RPMI8226 (cell line): ENCODE measurements at regions not wholly inside any gene's neighbourhood (a gene's known extent, or its start where the extent isn't known, plus 50 kb on each side); places are given as distances from the start of the nearest gene placed in this dataset.

Source experiments
- DNase-seq: peaks from one replicate; pipeline ENCODE4 v3.0.0-alpha.2; 2015

DNA sequence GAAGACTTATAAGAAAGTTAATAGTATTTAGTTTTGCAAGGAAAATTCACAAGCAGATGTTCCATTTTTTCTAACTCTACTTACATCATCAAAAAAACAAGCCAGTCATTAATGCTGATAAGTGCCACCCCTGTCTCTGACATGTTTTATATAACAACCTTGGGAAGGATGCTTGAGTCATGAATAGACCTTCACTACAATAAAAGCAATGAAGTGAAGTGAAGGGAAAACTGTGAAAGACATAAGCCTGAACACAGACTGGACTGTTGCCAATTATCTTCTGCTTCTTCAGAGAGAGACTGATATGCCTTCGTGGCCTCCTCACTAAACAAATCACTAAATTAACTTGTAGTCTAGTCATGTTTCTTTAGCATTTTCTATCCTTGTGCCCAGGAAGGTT lies 353.2 kb downstream of the PDHA2 start:
- no peak for DNase-seq

DNA sequence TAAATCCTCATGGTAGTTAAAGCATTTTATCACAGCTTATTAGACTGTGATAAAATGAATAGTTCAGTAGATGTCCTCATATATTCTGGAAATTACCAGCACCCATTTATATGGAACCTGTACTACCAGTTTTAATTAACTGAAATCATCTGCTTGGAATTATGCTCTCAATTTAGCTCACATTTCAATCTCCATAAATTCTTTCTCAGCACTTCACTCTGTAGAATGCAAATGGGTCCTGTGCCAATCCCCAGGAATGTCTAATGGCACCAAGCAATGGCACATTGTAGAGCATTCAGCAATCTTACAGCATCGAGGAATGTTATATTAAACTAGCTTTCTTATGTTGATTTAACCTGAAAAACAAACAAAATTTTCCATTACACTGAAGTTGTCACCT lies 355.1 kb downstream of the PDHA2 start:
- no peak for DNase-seq

DNA sequence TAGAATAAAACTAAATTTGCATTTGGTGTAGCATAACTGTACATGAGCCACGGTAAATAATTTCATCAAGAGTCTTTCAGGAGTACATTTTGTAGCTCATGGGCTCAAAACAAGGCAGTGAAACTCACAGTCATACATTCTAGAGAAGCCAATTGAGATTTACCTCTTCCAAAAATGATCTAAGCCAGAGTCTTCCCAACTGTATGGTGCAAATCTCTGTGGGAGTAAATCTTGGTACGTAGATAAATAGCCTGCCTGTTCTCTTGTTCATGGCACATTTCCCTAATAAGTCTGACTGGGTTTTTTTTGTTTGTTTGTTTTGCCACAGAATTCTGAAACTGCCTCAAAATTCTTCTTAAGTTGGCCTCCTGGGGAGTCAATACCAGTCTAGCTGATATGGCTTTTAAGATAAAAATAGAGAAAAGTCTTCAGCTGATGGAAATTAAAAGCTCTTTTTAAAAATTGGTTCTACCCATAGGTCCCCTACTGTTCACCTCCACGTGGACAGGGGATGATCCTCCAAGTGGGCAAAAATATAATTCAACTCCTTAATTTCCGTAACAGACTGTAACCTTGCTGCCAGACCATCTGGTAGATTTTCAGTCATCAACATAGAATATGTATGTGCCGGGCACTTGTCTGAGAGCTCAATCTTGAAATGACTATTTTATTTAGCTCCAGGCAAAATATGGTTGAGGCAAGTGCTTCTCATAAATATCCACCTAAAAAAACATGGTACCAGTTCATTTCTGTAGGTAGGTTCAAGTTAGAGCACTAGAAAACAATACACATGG lies 365.4 kb downstream of the PDHA2 start:
- no peak for DNase-seq

DNA sequence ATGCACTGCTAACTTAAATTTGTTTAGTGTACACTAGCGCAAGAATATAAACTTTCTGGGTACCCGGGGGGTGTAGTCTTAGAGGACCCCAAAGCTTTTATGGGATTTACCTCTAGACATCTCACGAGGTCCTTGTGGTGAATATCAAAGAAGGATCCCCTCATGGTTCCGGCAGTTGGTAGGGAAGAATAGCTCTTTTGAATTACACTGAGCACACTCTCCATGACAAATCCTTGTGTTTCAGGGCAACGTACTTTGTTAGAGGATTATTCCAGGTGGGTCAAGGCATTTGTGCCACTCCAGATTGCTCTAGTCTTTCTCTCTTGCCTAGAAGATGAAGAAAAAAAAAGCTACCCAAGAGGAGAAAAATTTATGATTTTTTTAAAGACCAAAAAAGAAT lies 387.6 kb downstream of the PDHA2 start:
- DNase-seq = no peak

DNA sequence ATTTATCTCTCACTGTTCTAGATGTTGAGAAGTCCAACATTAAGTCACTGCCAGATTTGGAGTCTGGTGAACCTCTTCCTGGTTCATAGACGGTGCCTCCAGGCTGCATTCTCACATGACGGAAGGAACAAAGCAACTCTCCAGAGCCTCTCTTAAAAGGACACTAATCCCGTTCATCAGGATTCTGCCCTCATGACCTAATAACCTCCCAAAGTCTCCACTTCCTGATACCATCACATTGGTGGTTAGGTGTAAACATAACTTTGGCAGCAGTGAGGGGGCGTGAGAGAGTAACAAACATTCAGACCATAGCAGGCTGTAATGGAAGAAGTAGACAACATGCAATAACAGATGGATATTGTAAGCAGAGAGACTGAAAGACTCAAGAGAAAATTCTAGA lies 388.6 kb downstream of the PDHA2 start:
- DNase-seq = no peak

DNA sequence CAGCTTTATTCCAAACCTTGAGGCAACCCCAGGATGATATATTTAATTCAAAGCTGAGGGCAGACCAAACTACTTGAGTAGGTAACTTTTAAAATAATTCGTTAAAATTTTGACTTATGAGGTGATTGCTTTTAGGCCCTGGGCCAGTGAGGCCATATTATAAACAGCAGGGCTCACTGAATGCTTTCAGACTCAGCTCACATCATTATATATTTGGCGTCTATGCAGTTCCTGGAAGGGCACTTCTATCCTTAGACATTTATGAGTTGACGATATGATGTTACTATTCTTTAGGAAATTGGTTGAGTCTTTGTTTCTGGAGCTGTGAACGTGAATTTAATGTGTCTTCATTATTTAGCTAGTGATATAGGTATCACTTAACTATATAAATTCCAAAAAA lies 400.1 kb downstream of the PDHA2 start:
- DNase-seq = no peak

DNA sequence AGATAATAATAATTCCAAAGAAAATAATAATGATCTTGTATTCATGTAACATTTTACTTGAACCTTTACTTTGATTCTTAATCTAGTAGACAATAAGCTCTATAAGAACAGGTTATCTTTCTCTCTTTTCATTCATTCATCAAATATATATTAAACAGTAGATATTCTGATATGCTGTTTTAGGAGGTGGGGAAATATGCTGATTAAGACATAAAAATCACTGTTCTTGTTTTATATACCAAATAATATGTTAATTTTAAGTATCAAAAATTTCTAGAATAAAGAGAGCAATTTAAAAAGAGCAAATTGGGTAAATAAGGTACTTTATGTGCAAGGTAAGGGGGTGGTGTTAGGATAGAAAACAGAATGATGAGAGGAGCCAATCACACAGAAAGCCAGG lies 401.9 kb downstream of the PDHA2 start:
- no peak for DNase-seq

DNA sequence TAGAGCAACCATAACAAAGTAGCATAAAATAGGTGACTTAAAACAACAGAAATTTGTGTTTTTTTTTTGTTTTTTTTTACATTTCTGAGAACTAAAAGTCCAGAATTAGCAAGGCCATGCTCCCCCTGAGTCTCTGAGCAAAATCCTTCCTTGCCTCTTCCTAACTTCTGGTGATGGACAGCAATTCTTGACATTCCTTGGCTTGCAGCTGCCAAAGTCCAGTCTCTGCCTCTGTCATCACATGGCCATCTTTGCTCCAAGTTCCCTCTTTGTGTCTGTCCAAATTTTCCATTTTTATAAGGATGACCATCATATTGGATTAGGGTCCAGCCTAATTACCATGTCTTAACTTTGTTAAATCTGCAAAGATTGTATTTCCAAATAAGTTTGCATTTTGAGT lies 407.2 kb downstream of the PDHA2 start:
- no peak for DNase-seq

DNA sequence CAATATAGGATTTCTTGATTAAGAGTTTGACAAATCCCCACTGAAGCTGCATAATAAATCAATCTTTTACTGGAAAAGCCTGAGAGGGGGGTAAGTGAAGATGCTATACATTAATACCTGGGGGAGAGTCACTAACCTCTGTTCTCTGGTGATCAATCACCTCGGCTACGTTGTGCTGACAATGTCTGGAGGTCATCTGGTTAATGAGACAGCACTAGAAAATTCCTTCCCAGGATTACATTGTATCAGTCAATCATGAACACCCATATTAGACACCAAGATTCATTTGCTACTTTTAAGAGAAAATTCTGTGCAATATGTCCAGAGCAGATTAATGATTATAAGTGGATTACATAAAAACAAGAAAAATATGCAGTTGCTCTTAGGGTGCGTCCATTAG lies 408.3 kb downstream of the PDHA2 start:
- DNase-seq = no peak

DNA sequence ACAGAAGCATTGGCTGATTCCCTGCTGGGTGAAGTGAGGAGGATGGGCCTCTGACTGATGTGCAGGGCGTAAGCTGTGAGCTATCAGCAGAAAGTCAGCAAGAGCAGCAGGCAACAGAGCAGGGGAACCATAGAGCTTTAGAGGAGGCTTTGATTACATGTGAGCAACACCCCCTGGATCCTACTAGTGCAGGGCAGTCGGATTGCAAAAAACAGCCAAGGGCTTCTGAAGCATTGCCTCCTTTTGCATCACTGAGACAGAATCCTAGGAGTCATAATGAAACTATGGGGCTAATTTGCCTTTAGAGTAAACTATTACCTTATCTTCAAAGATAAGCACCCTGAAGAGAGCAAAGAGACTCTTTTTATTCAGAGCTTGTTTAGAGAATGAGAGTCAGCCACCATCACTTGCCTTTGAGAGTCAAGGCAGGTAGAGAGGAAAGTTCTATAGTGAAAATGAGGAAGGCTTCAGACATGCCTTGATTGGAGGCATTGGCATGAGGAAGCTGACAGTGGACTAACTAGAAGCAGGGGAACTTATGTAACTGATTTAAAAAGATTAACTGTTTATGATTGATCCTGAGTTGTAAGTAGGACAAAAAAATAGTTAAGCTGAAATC lies 420.3 kb downstream of the PDHA2 start:
- DNase-seq = no peak

DNA sequence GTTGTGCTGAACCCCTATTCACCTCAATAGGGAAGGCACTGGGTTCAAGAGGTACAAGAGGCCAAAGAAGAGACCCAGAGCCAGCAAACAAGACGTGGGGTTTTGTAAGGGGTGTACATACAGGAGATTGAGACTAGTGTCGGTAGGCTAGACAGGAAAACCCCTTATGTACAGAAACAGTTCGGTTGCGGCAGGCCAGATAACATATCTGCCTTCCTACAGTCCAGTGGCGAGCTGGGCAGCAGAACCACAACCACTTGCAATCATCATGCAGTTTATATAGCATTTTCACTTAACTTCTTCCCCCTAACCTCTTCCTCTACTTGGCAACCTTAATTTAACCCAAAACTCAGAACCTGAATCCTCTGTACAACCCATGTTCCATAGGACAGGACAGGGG lies 422.2 kb downstream of the PDHA2 start:
- DNase-seq = no peak

DNA sequence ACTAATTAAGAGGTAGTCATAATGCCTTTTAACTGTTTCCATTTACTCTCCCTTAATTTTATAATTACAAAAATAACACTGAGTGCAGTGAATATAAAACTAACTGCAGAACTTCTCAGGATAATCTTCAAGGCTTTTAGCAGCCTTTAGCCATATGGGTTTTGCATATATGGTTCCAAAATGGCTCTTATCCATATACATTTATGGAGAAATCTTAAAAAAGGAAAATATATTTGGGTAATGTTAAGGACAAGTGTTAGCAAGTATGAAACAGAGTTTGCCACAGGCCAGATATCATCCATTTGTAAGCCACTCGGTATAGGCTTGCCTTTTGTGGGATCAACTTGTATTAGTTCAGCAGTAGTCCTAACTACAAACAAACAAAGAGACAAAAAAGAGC lies 423.4 kb downstream of the PDHA2 start:
- DNase-seq = no peak

DNA sequence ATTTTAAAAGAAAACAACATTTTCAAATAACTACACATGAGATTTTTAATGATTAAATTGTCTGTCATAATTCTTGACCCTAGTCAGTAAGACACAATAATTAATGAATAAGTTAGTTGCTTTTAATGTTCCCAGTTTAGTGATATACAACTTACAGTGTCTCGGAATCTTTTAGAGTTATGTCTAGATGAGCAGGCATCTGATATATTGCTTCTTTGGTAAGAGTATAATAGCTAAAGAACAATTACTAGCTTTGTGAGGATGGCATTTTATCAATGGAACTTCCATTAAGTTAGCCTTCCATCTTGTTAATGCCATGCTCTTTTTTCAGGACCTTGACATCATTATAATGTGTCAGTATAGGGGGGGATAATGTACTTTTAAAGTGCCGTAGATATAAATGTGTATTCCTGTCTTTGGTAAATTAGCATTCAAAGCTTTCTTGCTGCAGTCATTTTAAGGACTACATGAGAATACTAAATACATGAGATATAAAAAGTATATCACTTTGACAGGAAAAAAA lies 425.1 kb downstream of the PDHA2 start:
- no peak for DNase-seq

DNA sequence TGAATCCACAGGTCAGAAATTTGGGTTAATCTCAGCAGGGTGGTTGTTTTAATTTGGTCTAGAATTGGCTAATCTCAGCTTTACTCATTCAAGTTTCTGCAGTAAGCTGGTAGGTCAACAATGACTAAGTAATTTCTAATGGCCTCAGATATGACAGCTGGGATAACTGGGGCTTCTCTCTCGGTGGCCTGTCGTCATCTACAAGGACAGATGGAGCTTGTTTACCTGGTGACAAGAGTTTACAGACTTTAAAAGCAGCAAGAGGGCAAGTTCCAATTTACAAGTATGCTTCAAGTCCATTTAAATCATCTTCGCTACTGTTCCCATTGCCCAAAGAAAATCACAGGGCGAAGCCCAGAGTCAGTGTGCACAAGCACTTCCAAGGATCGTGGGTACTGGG lies 453.9 kb downstream of the PDHA2 start:
- DNase-seq = no peak

DNA sequence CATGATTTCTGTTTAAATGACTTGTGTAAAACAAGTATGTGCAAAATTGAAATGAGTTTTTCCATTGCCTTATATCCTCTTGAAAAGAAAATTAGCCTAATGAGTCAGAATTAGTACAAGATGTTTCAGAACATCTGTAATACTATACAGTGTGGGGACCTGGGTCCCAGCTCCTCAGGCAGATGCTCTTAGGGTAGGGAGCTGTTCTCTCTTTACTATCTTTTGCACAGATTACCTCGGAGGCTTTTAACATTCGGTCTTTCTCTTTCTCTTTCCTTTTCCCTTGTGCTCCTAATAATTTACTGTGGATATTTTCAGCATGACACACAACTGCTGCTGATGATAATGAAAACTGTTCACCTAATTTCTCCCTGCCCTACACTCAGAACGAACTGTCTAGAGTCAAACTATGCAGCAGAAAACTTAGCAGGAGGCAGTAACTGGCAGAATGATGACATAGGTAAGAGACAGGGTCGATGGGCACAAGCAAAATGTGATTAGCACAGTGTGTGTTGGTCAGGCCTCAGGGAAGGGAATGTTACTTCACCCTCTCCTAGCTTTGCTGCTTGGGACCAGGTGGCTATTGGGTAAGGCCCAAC lies 455.3 kb downstream of the PDHA2 start:
- DNase-seq = no peak

DNA sequence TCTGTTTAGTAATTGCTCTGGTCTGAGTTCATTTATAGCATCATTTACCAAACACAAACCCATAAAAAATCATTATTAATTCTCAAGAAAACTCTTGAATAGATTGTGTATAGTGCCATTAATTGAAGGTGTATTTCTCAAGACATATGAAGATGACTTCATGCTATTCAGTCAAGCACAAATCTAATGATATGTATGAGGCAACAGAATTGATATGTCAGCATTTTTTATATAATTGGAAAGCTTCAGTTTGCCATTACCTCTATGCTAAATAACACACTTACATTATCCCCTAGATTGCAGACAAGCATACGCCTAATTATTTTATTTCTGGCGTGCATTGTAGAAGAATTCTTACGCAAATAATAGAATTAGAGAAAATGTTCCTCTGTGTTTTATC lies 461.8 kb downstream of the PDHA2 start:
- no peak for DNase-seq

DNA sequence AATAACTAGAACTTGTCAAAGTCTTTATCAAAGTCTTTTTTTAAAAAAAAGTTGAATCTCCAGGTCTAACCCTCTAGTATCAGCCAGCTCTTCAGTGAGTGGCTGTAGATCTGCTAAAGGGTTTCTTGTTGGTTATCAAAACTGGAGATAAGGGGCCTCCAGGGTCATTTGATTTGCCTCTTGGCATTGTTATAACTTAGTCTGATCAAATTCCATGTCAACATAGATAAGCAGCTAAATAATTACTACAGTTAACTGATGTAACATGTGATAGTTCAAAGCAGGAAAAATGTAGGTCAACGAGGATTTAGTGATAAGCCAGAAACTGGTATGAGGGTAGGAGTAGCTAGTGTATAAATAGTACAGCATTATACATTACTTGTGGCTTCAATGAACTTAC lies 465.1 kb downstream of the PDHA2 start:
- no peak for DNase-seq

DNA sequence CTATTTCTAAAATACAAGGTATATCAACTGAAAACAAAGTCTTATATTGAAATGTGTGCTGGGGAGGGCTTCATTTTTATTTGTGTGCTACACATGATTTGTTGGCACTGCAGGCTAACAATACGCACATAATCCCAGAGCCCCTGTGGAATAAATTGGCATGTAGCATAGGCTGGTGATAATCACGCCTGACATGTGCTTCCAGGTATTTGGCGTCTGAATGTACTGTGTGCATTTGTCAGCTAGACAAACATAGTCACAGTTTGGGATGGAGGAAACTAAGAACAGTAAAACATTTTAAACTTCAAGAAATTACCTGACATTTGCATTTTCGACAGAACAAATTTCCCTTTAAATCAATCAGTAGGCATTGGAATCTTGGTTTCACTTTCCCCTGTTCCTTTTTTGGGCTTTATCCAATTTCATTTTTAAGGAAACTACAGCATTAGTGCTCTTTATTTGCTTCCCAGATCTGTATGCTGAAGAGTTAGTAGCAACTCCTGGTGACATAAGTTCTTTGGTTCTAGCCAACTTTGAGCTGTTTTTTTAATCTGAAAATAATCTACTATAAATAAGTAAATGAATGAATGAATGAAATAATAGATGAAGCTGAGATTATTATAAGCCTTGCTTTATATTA lies 472.3 kb downstream of the PDHA2 start:
- no peak for DNase-seq

DNA sequence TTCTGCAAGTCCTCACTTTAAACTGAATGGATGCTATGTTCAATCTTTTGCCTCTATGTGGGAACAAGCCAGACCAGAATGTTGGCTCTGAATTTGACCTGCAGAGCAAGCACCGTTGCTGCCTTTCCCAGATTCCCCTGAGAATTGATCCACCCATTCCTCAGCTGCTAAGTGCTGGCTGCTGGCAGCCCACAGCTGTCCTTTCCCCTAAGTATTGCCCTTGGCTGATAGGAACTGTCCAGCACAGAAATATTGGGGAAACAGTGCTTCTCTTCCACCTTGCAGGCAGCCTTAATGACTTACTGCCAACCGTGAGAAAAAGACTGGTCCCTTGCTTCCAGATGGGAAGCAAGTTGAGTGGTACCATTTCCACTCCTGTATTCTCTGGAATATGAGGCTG lies 475.9 kb downstream of the PDHA2 start:
- DNase-seq = no peak

DNA sequence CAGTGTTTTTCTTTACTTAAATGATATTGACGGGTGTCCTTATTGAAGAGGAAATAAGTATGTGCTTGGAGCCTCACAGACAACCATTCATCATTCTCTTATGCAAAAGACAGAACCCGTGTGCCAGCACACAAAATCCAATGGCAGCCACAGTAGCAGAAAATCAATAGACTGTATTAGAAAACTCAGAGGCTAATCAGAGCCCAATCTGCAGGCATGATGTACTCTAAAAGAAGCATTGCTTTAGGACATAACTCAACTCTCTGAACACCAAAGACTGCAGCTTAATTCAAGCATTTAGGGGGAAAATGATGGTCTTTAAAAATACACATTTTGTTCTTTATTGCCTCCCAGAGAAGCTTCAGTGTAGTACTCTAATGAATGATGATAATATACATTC lies 476.9 kb downstream of the PDHA2 start:
- DNase-seq = no peak

DNA sequence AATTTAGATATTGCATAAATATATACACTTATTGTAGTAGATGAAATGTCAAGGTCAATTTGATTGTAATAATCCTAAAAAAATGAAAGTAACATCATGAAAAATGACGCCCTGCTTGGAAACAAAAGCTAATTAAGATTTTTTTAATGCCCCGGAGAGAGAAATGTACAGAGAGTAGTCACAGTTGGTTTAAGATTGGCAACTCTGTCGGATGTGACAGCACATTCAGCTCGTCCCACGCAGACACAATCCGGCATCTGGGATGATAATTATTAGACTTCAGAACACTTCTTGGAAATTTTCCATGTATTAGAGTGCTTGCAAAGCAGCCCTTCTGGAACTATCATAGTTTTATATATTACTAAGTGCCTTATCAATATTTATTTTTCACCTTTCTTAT lies 478.0 kb downstream of the PDHA2 start:
- DNase-seq = no peak

DNA sequence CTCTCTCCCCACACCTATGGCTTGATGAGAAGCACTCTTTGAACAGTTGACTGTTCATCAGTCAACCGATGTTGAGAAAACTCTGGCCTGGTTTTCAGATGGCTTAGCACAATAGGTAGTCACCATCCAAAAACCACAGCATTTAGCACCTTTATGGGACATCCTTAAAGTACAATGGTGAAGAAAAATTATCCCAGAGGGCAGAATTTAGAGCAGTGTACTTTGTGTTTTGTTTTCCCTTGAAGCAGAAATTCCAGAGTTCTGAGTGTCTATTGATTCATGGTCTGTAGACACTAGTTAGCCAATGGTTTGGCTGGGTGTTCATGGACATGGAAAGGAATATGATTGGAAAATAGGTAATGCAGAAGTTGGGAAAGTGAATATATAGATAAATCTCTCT lies 487.0 kb downstream of the PDHA2 start:
- no peak for DNase-seq

DNA sequence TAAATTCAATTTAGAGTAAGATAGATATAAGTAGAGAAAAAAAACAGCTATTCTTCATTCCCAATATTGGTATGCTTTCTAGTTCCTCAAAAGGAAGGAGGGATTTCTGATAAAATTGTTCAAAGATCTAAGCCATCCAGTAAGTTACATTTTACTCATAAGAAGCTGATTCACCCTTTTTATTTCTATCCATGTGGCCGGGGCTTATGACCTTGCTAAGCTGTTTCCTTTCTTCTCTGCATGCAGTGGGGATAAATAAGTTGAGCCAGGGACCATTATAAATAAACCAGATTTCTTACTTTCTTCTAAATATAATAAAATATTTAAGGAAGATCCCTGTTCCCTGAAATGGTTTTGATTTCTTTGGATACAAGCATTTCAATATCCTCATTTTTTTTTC lies 502.3 kb downstream of the PDHA2 start:
- DNase-seq = no peak
